ENCODE measurements at regions not wholly inside any gene's neighbourhood (a gene's known extent, or its start where the extent isn't known, plus 50 kb on each side); places are given as distances from the start of the nearest gene placed in this dataset.

DNA sequence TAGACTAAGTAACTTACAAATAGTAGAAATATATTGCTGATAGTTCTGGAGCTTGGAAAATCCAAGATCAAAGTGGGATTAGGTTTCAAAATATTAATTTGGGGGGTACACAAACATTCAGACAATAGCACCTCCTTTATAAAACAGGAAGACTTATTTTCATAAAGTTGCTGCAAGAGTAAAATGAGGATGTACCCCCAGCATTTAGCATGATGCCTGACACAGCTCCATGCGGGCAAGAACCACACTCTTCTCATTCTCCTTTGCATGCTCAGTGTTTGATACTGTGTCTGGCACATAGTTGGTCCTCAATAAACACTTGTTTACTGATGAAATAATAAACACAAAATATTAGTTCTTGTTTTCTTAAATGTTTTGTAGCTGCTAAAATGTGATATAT, 332.9 kb downstream of the TFAP2A start:
- TF ChIP-seq, protein P1, sequence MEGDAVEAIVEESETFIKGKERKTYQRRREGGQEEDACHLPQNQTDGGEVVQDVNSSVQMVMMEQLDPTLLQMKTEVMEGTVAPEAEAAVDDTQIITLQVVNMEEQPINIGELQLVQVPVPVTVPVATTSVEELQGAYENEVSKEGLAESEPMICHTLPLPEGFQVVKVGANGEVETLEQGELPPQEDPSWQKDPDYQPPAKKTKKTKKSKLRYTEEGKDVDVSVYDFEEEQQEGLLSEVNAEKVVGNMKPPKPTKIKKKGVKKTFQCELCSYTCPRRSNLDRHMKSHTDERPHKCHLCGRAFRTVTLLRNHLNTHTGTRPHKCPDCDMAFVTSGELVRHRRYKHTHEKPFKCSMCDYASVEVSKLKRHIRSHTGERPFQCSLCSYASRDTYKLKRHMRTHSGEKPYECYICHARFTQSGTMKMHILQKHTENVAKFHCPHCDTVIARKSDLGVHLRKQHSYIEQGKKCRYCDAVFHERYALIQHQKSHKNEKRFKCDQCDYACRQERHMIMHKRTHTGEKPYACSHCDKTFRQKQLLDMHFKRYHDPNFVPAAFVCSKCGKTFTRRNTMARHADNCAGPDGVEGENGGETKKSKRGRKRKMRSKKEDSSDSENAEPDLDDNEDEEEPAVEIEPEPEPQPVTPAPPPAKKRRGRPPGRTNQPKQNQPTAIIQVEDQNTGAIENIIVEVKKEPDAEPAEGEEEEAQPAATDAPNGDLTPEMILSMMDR (IDR thresholded peaks at IDR 0.05), result no peak
- no peak for TF ChIP-seq POLR2A (IDR thresholded peaks at IDR 0.05)

All from uterus (tissue), 2 donors.